ENCODE measurements at regions not wholly inside any gene's neighbourhood (a gene's known extent, or its start where the extent isn't known, plus 50 kb on each side); places are given as distances from the start of the nearest gene placed in this dataset.

- Histone ChIP-seq H3K36me3 (ENCODE audit: control insufficient read depth, insufficient read depth, low read length) (no peaks in the 10 kb centered on the region), H3K4me3 (ENCODE audit: low read depth, low read length) (no peak overlapping the region), H3K27me3 (ENCODE audit: control insufficient read depth, insufficient read depth, low read length) (no peaks in the 10 kb centered on the region)
- TF ChIP-seq CTCF (IDR thresholded peaks at IDR 0.05; ENCODE audit: insufficient read depth, low read depth, low read length): no peak
- no peak for DNase-seq (ENCODE audit: low read depth)
- POLR2A ChIA-PET: no interaction called here
- CTCF ChIA-PET: interaction anchor here (1.1 kb wide), 1 partner anchor 11 kb away, joined by 3 read pairs; no protein-coding TSS in a partner anchor
Observed at GRCh38 chr10:90621577-90621976, 236.3 kb downstream of the HTR7 start.

- TF ChIP-seq CTCF (IDR thresholded peaks at IDR 0.05; ENCODE audit: insufficient read depth, low read depth, low read length): no peak
- ChIA-PET POLR2A (no interaction called here), CTCF (no interaction called here)
- Histone ChIP-seq H3K4me3 (ENCODE audit: low read depth, low read length) (no peak overlapping the region), H3K27me3 (ENCODE audit: control insufficient read depth, insufficient read depth, low read length) (no peaks in the 10 kb centered on the region), H3K36me3 (ENCODE audit: control insufficient read depth, insufficient read depth, low read length) (no peaks in the 10 kb centered on the region)
- no peak for DNase-seq (ENCODE audit: low read depth)
Observed at GRCh38 chr10:90635111-90635765, 222.6 kb downstream of the HTR7 start.

GRCh38 chr10:90640756-90641155 lies 217.1 kb downstream of the HTR7 start:
- H3K4me3 ChIP-seq (ENCODE audit: low read depth, low read length): no peak overlapping the region
- DNase-seq (ENCODE audit: low read depth): no peak
- H3K27me3 ChIP-seq (ENCODE audit: control insufficient read depth, insufficient read depth, low read length): no peaks in the 10 kb centered on the region
- ChIA-PET CTCF (no interaction called here), POLR2A (no interaction called here)
- H3K36me3 ChIP-seq (ENCODE audit: control insufficient read depth, insufficient read depth, low read length): no peaks in the 10 kb centered on the region
- TF ChIP-seq CTCF (IDR thresholded peaks at IDR 0.05; ENCODE audit: insufficient read depth, low read depth, low read length): no peak

- H3K4me3 ChIP-seq (ENCODE audit: low read depth, low read length): no peak overlapping the region
Observed at GRCh38 chr10:90641731-90642130, 216.1 kb downstream of the HTR7 start.

DNA sequence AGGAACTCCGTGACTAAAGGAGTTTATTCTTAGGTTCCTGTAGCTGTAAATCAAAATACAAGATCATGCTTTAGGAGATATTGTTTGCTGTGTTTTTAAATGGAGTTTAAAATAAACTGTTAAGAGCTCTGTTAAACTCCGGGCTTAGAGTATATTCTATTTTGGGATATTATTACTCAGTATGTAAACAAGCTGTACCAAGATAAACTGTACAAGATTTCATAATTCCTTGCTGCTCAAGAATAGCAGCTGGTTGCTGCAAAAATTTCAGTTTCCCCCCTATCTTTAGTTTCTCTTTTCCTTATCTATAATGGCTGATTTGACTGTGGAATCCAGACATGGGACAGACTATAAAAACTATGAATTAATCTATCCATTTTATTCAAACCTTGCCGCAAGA lies 215.7 kb downstream of the HTR7 start:
- no peak for TF ChIP-seq CTCF (IDR thresholded peaks at IDR 0.05; ENCODE audit: insufficient read depth, low read depth, low read length)
- Histone ChIP-seq H3K27me3 (ENCODE audit: control insufficient read depth, insufficient read depth, low read length) (no peaks in the 10 kb centered on the region), H3K4me3 (ENCODE audit: low read depth, low read length) (no peak overlapping the region), H3K36me3 (ENCODE audit: control insufficient read depth, insufficient read depth, low read length) (no peaks in the 10 kb centered on the region)
- DNase-seq (ENCODE audit: low read depth): peak; percentile 19
- POLR2A ChIA-PET: no interaction called here
- CTCF ChIA-PET: no interaction called here

More at GRCh38 chr10:90641731-90642130, 216.1 kb downstream of the HTR7 start:
- Histone ChIP-seq H3K36me3 (ENCODE audit: control insufficient read depth, insufficient read depth, low read length) (no peaks in the 10 kb centered on the region), H3K27me3 (ENCODE audit: control insufficient read depth, insufficient read depth, low read length) (no peaks in the 10 kb centered on the region)
- no peak for TF ChIP-seq CTCF (IDR thresholded peaks at IDR 0.05; ENCODE audit: insufficient read depth, low read depth, low read length)
- DNase-seq (ENCODE audit: low read depth): no peak
- POLR2A ChIA-PET: no interaction called here
- CTCF ChIA-PET: no interaction called here

Data from BJ (cell line).